Panc1 (cell line): ENCODE measurements at regions not wholly inside any gene's neighbourhood (a gene's known extent, or its start where the extent isn't known, plus 50 kb on each side); places are given as distances from the start of the nearest gene placed in this dataset.

ENCODE experiments used
- ATAC-seq: fragments of 200-7000 bp; cut with Tn5 transposase; 2 replicates; pipeline ENCODE4 v1.9.1; 2020; ENCODE audit warnings: mild to moderate bottlenecking, moderate library complexity
- BruUV-seq: library from RNA; stranded (reverse); fragments of 400-500 nt; replicated peaks from 2 replicates; lab custom pipeline; 2021; lab: Mats Ljungman, UMichigan
- CTCF ChIA-PET: fragments of 300-600 bp; sonication (Branson Sonifier 250); formaldehyde crosslinking; loops from one replicate; lab custom pipeline; 2022; ENCODE audit warnings: antibody characterized with exemption; lab: Charles Lee
- POLR2A ChIA-PET: fragments of 300-600 bp; sonication (Branson Sonifier 250); formaldehyde crosslinking; loops from one replicate; lab custom pipeline; 2022; ENCODE audit warnings: antibody characterized with exemption; lab: Charles Lee
- DNase-seq: peaks from one replicate; pipeline ENCODE4 v3.0.0-alpha.2; 2010; ENCODE audit warnings: low read depth, low spot score
- H3K27ac ChIP-seq: 2 replicates; pipeline ENCODE4 v1.5.1; 2011; ENCODE audit warnings: mild to moderate bottlenecking, low read length, inconsistent platforms
- H3K27me3 ChIP-seq: fragments of 200-500 bp; sonication (Bioruptor generic); 2 replicates; pipeline ENCODE4 v1.6.0; 2014; ENCODE audit warnings: low read length, inconsistent platforms; ENCODE audit not compliant: control insufficient read depth, insufficient read depth
- H3K36me3 ChIP-seq: fragments of 200-500 bp; sonication (Bioruptor generic); 2 replicates; pipeline ENCODE4 v1.5.1; 2014; ENCODE audit warnings: inconsistent platforms, mild to moderate bottlenecking, low read length, moderate library complexity; ENCODE audit not compliant: control insufficient read depth, insufficient read depth
- H3K4me1 ChIP-seq: 2 replicates; pipeline ENCODE4 v1.5.1; 2011; ENCODE audit warnings: inconsistent platforms, mild to moderate bottlenecking, low read length, moderate library complexity; ENCODE audit not compliant: control insufficient read depth, insufficient read depth
- H3K4me3 ChIP-seq, 2 experiments: 2 replicates each; pipeline ENCODE4 v1.5.1; 2011 to 2012; ENCODE audit warnings: low read depth in 2 of 2, low read length in 2 of 2, mild to moderate bottlenecking in 2 of 2, inconsistent platforms in 1 of 2, moderate library complexity in 1 of 2
- H3K9me3 ChIP-seq: fragments of 200-500 bp; sonication (Bioruptor generic); 2 replicates; pipeline ENCODE4 v1.5.1; 2014; ENCODE audit warnings: low read depth, mild to moderate bottlenecking, inconsistent platforms, low read length, moderate library complexity; ENCODE audit not compliant: control insufficient read depth, insufficient read depth
- CTCF ChIP-seq: fragments of 450-650 bp; IDR thresholded peaks from 2 replicates; pipeline ENCODE4 v1.5.1; 2017; ENCODE audit warnings: mild to moderate bottlenecking
- POLR2AphosphoS5 ChIP-seq: IDR thresholded peaks from 2 replicates; pipeline ENCODE4 v1.6.1; 2012; ENCODE audit warnings: mild to moderate bottlenecking, low read depth, low read length, moderate library complexity
- REST ChIP-seq, 2 experiments: IDR thresholded peaks; 2 replicates each; pipeline ENCODE4 v1.6.1; 2011 to 2012; ENCODE audit warnings: low read depth in 2 of 2, control low read depth in 1 of 2, low read length in 1 of 2, mild to moderate bottlenecking in 1 of 2, moderate library complexity in 1 of 2; ENCODE audit not compliant: insufficient read depth in 1 of 2
- SIN3A ChIP-seq: IDR thresholded peaks from 2 replicates; pipeline ENCODE4 v1.6.1; 2012; ENCODE audit warnings: low read depth, mild to moderate bottlenecking, low read length, moderate library complexity, borderline replicate concordance; ENCODE audit not compliant: insufficient read depth
- TCF7L2 ChIP-seq: IDR thresholded peaks from 2 replicates; pipeline ENCODE4 v1.6.1; 2011; ENCODE audit warnings: mild to moderate bottlenecking, low read depth, low read length, inconsistent platforms
- in situ Hi-C: cut with HindIII; loops from 2 replicates; pipeline ENCODE4 v1.10.0; 2016; ENCODE audit warnings: low sequenced_read_pairs, low pct_unique_long_range_greater_than_20kb
- intact Hi-C: fragments of 100-400 bp; cut with micrococcal nuclease; formaldehyde crosslinking; loops from one replicate; pipeline ENCODE4 v1.10.0; 2022; ENCODE audit not compliant: unreplicated experiment

- Histone ChIP-seq H3K36me3 (no peaks in the 10 kb centered on the region), H3K4me1 (no peaks in the 10 kb centered on the region), H3K27me3 (no peaks in the 10 kb centered on the region), H3K9me3 (no peaks in the 10 kb centered on the region), H3K4me3 (no peak overlapping the region), H3K27ac (no peak overlapping the region)
- ChIA-PET CTCF (no interaction called here), POLR2A (no interaction called here)
- in situ Hi-C loops: no loop called here
- no peak for DNase-seq
- no peak for ATAC-seq
- intact Hi-C loops: no loop called here
- BruUV-seq: no TSS peak
- no peak for TF ChIP-seq POLR2AphosphoS5
- TF ChIP-seq SIN3A: no peak
- no peak for TF ChIP-seq REST (IDR thresholded peaks at IDR 0.05; ENCODE audit: insufficient read depth in 1 of 2, low read depth in 2 of 2, low read length in 1 of 2)
- no peak for TF ChIP-seq CTCF
- TF ChIP-seq TCF7L2: no peak
Measured at GRCh38 chr13:103656311-103656710, 590.1 kb upstream of the SLC10A2 start.

- CTCF ChIA-PET: no interaction called here
- no peak for ATAC-seq
- H3K4me1 ChIP-seq: no peaks in the 10 kb centered on the region
- intact Hi-C loops (no loop called here), in situ Hi-C loops (no loop called here)
- H3K36me3 ChIP-seq: no peaks in the 10 kb centered on the region
- no peaks in the 10 kb centered on the region for H3K9me3 ChIP-seq
- H3K4me3 ChIP-seq: no peak overlapping the region
- no peak for DNase-seq
- TF ChIP-seq REST (IDR thresholded peaks at IDR 0.05; ENCODE audit: insufficient read depth in 1 of 2, low read depth in 2 of 2, low read length in 1 of 2): no peak
- no peak for TF ChIP-seq SIN3A
- no peak for TF ChIP-seq TCF7L2
- no peak for TF ChIP-seq CTCF
- no peak for TF ChIP-seq POLR2AphosphoS5
- no TSS peak for BruUV-seq
- H3K27ac ChIP-seq: no peak overlapping the region
- POLR2A ChIA-PET: no interaction called here
- no peaks in the 10 kb centered on the region for H3K27me3 ChIP-seq
Measured at GRCh38 chr13:103640606-103641005, 574.4 kb upstream of the SLC10A2 start.
